GM21619 (cell line): ENCODE measurements at regions not wholly inside any gene's neighbourhood (a gene's known extent, or its start where the extent isn't known, plus 50 kb on each side); places are given as distances from the start of the nearest gene placed in this dataset.

ENCODE experiments used
- ATAC-seq: cut with Tn5 transposase; IDR thresholded peaks from one replicate; pipeline ENCODE4 v1.9.1; 2021; ENCODE audit not compliant: unreplicated experiment

DNA sequence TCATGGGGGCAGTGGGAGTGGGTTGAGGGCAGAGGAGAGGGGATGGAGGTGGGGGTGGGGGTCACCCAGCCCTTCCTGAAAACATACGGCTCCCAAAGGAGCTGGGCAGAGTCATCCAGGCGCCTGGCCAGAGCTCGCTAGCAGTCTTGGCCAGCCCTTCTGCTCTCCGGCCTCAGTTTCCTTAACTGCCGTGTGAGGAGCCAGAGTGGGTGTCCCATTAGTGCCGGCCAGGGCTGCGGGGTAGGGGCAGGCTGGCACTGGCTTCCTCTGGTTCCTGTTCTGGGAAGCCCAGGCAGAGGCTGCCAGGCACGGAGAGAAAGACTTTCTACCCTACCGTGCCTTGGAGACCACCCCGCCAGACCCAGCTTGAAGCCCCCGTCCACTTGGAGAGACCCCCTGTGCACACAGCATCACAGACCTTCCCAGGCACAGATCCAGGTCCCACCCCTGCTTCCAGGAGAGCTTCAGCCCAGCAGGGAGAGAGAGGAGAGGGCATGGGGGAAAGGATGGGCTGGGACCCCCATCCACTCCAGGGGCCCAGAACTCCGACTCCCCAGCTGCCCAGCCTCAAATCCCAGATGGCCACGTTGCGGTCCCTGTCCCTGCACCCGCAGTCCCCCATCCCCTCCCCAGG is 93.3 kb downstream of the RFLNA start:
- no peak for ATAC-seq

DNA sequence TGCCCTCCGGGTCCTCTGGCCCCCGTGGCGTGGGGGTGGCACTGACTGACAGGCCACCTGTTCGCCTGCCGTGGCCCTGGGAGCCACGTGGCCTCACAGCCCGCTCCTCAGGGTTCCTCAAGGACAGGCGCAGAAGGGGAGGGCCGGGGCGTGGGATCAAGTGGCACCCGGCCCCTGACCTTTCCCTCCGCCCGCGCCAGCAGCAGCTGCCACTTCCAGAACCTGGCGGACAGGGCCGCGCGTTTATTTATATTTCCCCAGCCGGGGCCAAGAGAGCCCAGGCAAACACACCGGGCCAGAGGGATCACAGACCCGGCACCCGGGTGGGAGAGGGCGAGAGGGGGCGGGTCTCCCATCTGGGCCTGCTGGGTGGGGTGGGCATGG is 92.6 kb downstream of the RFLNA start:
- no peak for ATAC-seq

DNA sequence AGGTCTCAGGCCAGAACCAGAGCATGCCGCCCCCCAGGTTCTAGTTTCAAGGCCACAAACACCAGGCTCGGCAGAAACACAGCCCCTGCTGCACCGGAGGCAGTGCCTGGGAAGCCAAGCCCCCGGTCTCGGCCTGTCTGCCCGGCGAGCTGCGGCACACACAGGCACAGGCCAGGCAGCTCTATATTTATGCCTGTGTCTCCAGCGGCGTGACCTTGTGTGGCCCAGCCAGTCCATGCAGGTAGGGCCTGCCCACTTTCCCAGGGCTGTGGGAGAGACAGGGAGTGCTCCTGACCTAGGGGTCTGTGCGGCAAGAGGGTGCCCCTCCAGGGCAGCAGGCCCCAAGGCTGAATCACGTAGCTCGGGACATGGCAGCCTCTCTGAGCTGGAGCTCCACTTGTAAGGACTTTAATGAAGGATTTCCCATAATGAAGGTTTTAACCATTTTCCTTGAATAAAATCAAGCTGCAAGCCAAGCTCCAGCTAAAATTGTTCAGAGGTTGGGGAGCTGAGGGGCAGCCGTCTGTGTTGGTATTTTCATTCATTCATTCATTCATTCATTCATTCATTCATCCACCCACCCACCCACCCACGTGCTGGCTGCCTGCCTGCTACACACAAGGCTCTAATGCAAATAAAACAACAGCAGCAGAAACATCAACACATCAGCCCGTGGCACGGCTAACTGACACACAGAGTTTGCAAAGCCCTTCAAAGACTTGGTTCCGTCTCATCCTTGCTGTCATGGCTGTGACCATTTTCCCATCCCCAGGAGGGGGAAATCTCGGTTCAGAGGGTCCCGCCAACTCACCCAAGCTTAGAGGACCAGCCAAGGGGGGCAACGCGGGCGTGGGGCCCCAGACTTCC is 92.0 kb downstream of the RFLNA start:
- no peak for ATAC-seq

DNA sequence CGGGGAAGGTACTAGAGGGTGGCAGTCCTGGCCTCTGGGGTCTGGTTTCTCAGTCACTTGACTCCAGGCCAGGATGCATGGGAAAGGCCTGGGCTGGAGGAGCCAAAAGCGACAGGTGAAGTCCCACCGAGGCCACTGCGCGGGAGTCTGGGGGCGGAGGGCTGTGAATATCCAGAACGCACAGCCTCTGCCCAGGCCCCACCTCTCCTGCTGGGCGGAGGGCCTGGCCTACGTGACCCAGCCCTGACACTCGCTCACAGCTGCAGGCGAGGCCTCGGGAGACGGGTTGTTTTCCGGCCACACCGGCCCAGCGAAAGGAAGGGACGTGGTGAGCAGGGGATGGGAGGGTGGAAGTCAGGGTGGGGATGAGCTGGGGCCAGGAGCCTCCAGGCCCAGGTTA is 91.2 kb downstream of the RFLNA start:
- no peak for ATAC-seq

- no peak for ATAC-seq
These were observed 90.5 kb downstream of the RFLNA start for GRCh38 chr12:124385219-124385969.

DNA sequence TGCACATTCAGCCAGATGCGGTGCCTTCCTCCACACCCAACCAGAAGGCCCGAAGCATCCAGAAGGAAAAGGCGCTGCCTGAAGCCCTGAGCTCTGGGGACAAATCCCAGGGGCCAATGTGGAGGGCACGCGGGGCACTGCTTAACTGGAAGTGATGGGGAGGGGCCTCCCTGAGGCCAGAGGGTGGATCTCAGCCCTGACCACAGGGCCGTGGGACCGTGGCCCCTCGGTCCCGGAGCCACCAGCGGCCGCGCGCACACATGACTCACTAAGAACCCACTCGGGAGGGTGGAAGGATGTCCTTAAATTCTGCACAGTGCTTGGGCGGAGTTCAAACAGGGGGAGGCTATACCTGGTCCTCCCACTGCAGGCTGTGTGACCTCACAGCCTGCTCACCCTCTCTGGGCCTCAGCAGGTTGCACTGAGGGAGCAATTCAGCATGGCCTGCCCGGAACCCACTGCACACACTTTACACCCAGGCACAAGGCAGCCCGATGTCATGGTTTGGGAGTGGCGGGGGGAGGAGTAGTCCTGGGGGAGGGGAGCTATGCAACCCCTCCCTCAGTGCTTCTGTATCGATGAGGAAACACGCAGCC is 89.5 kb downstream of the RFLNA start:
- no peak for ATAC-seq

GRCh38 chr12:124383028-124383427 is 88.1 kb downstream of the RFLNA start:
- no peak for ATAC-seq

- ATAC-seq: no peak
These were observed 86.8 kb downstream of the RFLNA start for GRCh38 chr12:124381456-124382296.

DNA sequence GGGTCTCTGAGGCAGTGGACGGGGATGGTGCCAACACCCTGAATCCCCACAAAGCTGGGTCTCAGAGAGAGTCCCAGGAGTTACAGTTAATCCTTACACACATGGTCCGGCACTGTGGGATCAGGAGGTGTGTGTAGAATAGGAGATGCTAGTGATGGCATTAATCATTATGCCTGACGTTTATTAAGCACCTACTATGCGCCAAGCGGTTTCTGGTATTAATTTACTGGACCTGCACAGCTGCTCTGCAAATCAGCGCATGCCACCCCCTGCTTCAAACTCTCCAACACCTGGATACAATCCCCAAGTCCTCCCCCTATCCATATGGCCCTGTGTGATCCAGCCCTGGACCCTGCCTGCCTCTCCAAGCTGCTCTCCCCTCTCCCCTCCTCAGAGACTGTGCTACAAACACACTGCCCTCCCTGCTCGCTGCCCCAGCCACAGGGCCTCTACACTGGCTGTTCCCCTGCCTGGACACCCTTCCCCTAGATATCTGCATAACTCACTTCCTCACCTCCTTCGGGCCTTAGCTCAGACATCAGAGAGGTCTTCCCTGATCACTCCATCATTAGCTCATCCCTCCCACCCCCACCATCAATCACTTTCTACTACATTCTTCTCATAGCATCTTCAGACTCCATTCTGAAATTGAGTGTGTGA is 86.0 kb downstream of the RFLNA start:
- no peak for ATAC-seq

DNA sequence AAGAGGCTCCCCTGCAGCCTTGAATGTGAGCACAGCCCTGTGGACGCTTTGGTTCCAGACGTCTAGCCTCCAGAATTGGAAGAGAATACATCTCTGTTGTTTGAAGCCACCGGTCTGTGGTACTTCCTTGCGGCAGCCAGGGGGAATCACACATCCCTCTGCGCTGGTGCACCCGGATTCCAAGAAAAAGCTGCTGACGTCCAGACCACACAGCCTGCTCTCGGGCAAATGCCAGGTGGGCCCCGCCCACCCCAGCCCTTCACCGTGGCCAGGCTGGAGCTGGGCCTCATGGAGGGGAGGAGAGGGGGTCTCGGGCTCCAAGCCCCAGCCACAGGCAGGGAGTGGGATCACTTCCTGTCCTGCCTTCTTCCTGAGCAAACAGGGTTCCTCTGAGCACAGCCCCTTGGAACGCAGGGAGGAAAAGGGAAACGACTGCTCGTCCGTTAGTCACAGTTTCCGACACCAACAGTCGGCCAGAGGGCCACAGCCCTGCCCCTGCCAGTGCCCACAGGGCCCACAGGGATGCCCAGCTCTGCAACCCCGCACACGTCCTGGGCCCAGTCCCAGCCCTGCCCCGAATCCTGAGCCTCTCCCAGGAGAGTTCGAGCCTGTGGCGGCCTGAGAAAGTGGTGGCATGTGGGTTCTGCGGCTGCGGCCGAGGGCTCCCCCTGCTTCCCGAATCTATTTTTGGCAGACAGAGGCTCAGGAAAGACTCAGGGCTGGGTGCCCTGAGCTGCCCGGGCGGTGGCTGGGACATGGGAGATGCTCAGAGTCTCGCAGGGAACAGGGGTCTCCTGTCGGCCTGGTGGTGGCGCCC is 85.3 kb downstream of the RFLNA start:
- no peak for ATAC-seq

GRCh38 chr12:124379379-124379937 is 84.6 kb downstream of the RFLNA start:
- no peak for ATAC-seq

- ATAC-seq: no peak
These were observed 84.0 kb downstream of the RFLNA start for GRCh38 chr12:124378926-124379325.

GRCh38 chr12:124377981-124378509 is 83.2 kb downstream of the RFLNA start:
- no peak for ATAC-seq

DNA sequence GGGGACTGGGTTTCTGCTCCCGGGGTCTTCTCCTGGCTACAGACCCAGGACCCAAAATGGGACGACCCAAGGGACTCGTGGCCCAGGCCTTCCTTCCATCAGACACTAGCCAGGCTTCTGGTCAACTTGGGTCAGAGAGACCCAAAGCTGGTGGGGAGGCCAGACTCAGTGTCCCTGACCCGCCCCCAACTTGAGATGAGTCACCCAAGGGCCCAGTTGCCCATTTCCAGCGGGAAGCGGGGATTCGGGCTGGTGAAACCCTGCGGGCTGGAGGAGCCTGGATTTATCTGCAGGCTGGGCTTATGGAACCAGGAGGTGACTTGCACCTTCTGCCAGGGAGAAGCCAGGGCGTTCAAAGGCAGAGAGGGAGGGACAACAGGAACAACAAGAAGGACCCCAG is 81.5 kb downstream of the RFLNA start:
- ATAC-seq: no peak

DNA sequence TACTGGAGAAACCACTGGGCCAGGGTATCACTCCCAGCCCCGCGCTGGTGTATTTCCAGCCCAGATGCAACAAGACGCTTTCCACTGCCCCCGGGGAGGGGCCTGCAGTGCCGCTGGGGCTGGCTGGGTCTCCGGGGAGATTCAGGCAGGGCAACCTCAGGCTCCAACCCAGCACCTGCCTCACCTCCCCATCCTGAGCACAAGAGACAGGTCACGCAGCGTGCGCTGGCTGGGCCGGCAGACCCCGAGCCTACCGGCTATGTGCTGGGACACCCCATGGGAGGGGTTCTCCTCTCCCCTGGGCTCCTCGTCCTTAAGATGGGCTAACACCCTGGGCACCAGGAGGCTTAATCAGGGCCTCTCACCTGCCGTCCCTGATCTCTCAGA is 80.9 kb downstream of the RFLNA start:
- ATAC-seq: no peak

DNA sequence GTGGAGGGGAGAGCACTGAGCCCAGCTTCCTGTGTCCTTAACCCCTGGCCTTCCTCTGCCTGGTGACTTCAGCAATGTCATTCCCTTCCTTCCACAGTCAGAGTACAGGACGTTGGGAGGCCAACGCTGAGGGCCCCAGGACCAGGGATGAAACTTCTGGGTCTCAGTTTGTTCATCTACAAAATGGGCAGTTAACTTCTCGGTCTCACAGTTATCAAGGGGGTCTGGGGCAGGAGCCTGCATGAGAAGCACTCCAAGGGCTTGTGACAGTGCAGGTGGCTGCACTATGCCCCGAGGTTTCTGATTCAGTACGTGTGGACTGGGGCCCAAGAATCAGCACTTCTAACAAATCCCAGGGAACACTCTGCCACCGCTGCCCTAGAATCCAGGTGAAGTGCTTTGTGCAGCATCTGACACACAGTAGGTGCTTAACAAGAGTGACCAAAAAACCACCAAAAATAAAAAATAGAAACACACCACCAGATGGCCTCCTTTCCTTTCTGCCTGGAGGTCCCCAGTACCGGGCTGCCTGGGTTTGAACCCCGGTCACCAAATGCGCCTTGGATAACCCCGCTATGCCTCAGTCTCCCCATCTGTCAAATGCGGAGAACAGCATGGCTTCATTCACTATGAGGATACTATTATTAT is 80.4 kb downstream of the RFLNA start:
- no peak for ATAC-seq

DNA sequence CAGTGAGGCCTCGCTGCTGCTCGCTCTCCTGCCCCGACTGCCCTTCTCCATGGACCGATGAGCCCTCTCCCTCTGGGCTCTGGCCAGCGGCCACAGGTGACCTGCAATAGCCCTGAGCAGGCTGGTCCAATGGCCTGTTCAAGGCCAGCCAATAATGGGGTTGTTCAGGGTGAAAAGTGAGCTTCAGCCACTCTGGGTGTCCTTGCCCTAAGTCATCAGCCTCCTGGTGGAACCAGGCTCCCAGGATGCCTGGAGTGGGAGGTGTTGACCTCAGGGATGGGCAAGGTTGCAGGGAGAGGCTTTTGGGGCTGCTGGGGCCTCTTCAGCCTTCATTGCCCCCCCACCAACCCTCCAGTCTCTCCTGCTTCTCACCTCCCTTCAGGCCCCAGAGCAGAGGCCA is 79.7 kb downstream of the RFLNA start:
- no peak for ATAC-seq

GRCh38 chr12:124374147-124374546 is 79.3 kb downstream of the RFLNA start:
- ATAC-seq: no peak
